ENCODE measurements at regions not wholly inside any gene's neighbourhood (a gene's known extent, or its start where the extent isn't known, plus 50 kb on each side); places are given as distances from the start of the nearest gene placed in this dataset.

GRCh38 chr13:76685938-76686337, 200.3 kb downstream of the KCTD12 start:
- TF ChIP-seq POLR2A (IDR thresholded peaks at IDR 0.05) (no peak), CTCF (IDR thresholded peaks at IDR 0.05) (no peak)
